HG03196 (cell line): ENCODE measurements at regions not wholly inside any gene's neighbourhood (a gene's known extent, or its start where the extent isn't known, plus 50 kb on each side); places are given as distances from the start of the nearest gene placed in this dataset.

Source experiments
- ATAC-seq: cut with Tn5 transposase; IDR thresholded peaks from one replicate; pipeline ENCODE4 v1.9.1; 2021; ENCODE audit not compliant: unreplicated experiment

GRCh38 chr1:208820580-208821212 is 576.5 kb upstream of the PLXNA2 start:
- no peak for ATAC-seq

- ATAC-seq, result no peak
Observed at GRCh38 chr1:208821939-208822338, 577.8 kb upstream of the PLXNA2 start.

GRCh38 chr1:208825300-208825699 is 581.1 kb upstream of the PLXNA2 start:
- ATAC-seq, result no peak

GRCh38 chr1:208829595-208829994 is 585.4 kb upstream of the PLXNA2 start:
- no peak for ATAC-seq

DNA sequence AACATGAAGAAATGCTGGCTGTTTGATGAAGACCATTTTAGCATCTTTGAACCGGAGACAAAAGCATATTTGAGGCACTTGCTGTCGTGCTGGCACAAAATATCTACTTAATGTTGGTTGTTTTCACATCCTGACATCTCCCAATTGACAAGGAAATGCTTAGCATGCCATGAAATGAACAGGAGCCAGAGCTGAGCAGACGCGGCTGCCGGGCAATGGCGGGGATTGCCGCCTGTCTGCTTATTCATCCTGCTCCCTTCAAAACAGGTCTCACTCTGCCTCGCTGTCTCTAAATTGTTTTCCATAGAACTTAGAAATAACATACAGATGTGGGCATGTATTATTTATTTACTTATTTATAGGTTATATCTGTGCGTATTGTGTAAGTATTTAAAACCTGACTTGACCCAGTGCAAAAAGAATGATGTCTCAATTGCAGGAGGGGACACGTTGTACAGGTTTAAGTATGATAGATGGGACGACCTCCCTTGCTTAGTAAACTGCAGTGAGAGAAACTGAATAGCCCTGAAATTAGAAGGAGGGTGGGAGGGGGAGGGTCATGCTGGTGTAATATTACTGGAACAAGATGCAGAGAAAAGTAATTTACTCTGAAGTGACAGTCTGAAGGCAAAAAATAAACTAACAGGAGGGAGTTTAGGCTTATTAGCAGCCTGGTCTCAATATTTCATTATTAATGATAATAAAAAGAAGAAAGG is 590.4 kb upstream of the PLXNA2 start:
- no peak for ATAC-seq

DNA sequence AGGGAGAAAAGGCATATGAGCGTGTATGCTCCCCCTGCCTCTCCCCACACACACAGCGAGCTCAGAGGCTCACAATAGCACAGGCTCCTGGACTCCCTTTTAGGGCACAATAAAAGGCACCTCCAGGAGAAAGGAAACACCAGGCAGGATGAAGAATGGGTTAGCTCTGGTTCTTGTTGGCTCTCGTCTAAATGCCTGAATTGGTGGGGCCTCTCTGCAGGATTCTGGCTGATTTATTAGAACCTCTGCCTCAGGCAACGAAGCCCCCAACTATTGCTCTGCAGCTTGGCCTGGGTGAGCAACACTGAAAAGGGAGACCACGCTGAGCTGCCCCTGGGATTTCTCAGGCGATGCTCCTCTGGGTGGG is 590.9 kb upstream of the PLXNA2 start:
- no peak for ATAC-seq

DNA sequence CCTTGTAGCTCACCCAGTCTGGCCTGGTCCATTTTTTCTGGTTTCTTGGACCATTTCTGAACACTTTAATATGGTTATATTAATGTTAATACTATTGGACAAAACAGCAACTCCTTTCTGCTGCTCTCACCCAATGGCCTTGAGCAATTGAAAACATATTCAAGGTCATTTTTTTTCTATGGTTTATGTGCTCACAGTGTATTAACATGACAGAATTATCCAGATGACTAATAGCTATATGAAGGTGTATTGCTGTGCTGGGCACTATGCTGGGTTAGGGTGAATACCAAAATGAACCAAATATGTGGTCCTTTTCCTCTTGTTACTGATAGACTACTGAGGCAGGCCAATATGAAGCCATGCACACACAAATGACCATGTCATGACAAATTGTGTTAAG is 591.6 kb upstream of the PLXNA2 start:
- ATAC-seq, result no peak

GRCh38 chr1:208837242-208837641 is 593.1 kb upstream of the PLXNA2 start:
- no peak for ATAC-seq

GRCh38 chr1:208841436-208841835 is 597.3 kb upstream of the PLXNA2 start:
- ATAC-seq, result no peak

- ATAC-seq, result no peak
Observed at GRCh38 chr1:208842451-208842850, 598.3 kb upstream of the PLXNA2 start.

- no peak for ATAC-seq
Observed at GRCh38 chr1:208844158-208844557, 600.0 kb upstream of the PLXNA2 start.

DNA sequence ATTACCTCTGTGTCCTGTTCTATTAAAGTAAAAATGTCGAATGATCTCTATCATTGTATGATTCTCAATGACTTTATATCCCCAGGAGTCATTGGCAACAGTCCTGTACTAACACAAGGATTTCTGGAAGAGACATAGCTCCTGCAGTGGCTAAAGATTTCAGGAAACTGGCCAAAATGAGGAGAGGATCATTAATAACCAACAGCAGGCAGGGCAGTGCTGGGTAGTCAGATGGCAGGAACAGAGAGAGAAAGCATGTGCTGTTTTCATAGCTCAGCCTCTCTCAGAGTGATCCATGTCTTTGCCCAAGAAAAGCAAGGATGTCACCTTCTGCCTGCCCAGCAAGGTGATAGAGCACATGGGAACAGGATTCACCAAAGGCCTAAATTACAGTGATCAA is 604.7 kb upstream of the PLXNA2 start:
- no peak for ATAC-seq

DNA sequence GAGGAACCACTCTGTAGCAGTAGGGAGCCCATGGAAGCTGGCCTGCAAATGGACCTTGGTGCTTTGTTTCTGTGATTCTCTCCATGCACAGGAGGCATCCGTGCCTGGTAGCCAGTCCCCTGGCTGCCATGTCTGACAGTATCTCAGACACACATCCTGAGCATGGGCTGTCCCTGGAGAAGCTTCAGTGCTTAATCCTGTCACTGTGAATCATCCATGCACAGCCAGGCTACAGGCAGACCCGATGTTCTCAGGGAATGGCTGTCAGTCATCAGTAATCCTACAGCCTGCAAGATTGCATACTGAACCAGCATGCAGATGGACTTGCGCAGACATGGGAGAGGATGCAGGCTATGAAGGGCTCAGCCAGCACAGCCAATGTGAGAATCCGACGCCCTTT is 606.3 kb upstream of the PLXNA2 start:
- ATAC-seq, result no peak

DNA sequence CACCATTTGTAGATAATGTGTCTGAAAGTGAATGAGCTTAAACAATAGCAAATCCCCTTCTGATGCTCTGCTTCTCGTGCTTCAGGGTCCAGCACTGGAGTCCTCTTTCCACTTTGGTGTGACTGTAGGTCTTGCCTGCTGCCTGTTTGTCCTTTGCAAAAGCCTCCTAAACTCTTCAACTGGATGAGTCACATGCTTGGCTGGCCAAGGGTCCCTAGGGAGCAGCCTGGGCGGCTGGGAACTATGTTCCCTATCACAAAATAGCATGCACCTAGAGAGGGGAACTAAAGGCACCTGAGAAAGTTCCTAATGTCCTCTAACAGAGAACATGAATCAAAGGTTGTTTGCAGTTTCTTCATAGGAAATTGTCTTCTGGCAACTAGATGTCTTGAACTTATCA is 607.2 kb upstream of the PLXNA2 start:
- ATAC-seq, result no peak

DNA sequence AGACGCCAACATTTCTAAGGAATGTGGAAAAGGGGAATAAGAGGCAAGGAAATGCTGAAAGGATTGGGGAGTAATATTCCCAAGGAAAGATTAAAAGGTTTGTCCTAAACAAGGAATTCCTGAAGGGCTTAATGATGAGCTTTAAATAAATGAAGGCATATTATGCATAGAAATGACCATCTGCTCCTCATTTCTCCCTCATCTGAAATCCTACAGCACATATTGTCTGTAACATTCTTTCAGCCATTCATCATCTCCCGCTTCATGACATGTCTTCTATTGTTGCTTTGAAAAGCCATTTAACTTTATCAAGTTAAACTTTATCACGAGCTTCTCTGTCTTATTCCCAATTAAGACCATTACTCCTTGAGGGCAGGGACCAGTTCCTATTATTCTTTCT is 608.7 kb upstream of the PLXNA2 start:
- no peak for ATAC-seq

DNA sequence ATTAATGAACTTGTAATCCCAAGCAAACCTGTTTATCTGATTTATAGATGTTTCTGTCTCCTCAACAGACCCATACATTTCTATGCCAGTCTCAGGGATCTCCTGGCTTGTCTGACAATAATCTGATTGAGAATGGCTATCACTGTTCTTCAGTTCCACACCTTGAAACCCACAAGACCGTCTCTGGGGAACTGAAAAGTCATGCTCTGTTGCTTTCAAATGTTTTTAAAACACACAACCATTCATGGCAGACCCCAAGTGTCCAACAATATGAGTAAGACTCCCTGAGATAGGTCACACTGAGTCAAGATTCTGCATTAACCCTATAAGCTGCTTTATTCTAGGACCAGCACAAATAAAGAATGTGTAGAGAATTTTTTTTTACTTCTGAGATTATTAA is 611.2 kb upstream of the PLXNA2 start:
- no peak for ATAC-seq

- ATAC-seq, result no peak
Observed at GRCh38 chr1:208857465-208857864, 613.3 kb upstream of the PLXNA2 start.

DNA sequence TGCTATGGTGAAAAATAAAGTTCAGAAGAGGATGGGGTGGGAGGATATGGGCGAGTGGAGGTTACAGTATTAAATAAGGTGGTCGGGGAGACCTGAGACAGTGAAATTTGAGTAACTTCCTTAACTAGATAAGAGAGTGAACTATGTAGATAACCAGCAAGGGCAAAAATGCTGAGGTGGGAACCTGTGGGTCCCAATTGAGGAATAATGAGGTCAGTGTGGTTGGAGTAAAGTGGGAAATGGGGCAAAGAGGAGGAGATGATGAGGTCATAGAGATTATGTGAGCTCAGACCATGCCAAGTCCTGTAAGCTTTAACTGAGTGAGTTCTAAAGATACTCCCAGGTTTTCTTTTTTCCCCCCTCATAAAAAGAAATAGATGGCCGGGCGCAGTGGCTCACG is 614.6 kb upstream of the PLXNA2 start:
- ATAC-seq, result no peak

- no peak for ATAC-seq
Observed at GRCh38 chr1:208864366-208864965, 620.3 kb upstream of the PLXNA2 start.

- no peak for ATAC-seq
Observed at GRCh38 chr1:208866386-208866955, 622.3 kb upstream of the PLXNA2 start.

- no peak for ATAC-seq
Observed at GRCh38 chr1:208868554-208868953, 624.4 kb upstream of the PLXNA2 start.

DNA sequence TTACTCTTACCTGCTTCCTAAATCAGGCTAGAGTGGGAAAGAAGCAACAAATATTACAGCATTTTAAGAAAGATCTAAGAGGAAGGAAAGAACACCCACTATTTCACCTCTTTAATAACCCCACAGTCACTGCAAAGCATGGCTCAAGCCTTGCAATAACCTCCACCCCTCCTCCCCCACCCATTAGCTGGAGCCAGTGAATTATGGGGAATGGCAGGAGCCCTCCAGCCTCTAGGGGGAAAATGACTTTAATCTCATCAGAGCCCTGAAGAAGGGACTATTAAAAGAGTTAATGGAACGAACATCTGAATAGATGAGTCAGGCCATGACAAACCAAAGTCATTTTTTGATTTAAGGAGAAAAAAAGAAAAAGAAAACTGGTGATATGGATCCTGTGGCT is 630.7 kb upstream of the PLXNA2 start:
- no peak for ATAC-seq
